Neural cell (in vitro differentiated cells): ENCODE measurements at regions not wholly inside any gene's neighbourhood (a gene's known extent, or its start where the extent isn't known, plus 50 kb on each side); places are given as distances from the start of the nearest gene placed in this dataset.

Experiments used
- H2AFZ ChIP-seq: fragments of 200-600, 300-800 bp; sonication (generic), shearing (Covaris generic); 2 replicates; pipeline ENCODE4 v1.6.0; 2014; ENCODE audit warnings: low read depth, mild to moderate bottlenecking, antibody characterized with exemption, low read length, moderate library complexity
- H3F3A ChIP-seq: fragments of 200-600 bp; shearing (Covaris generic); 2 replicates; pipeline ENCODE4 v1.6.1; 2016; ENCODE audit warnings: mild to moderate bottlenecking, moderate library complexity, mixed read lengths, antibody characterized with exemption, low read length; ENCODE audit not compliant: insufficient read depth, poor library complexity, severe bottlenecking
- H3K27ac ChIP-seq: fragments of 200-600, 300-800 bp; sonication (generic), shearing (Covaris generic); 2 replicates; pipeline ENCODE4 v1.5.1; 2014; ENCODE audit warnings: mild to moderate bottlenecking, low read length, moderate library complexity
- H3K27me3 ChIP-seq: fragments of 300-800, 200-600 bp; sonication (generic), shearing (Covaris generic); 2 replicates; pipeline ENCODE4 v1.6.0; 2014; ENCODE audit warnings: mild to moderate bottlenecking, low read depth, low read length, moderate library complexity; ENCODE audit not compliant: insufficient read depth
- H3K36me3 ChIP-seq: fragments of 300-800, 200-600 bp; sonication (generic), shearing (Covaris generic); 2 replicates; pipeline ENCODE4 v1.5.1; 2014; ENCODE audit warnings: mild to moderate bottlenecking, antibody characterized with exemption, low read length, moderate library complexity; ENCODE audit not compliant: insufficient read depth
- H3K4me2 ChIP-seq: fragments of 300-800, 200-600 bp; sonication (generic), shearing (Covaris generic); 2 replicates; pipeline ENCODE4 v1.6.0; 2014; ENCODE audit warnings: mild to moderate bottlenecking, low read length
- H3K4me3 ChIP-seq: fragments of 300-800, 200-600 bp; sonication (generic), shearing (Covaris generic); 2 replicates; pipeline ENCODE4 v1.5.1; 2014; ENCODE audit warnings: mild to moderate bottlenecking, low read length, moderate library complexity
- H3K79me2 ChIP-seq: fragments of 200-600 bp; shearing (Covaris generic); replicated peaks from 2 replicates; pipeline ENCODE4 v1.6.0; 2014; ENCODE audit warnings: mild to moderate bottlenecking, low read length, moderate library complexity; ENCODE audit not compliant: insufficient read depth
- H3K9ac ChIP-seq: fragments of 300-800, 200-600 bp; sonication (generic), shearing (Covaris generic); 2 replicates; pipeline ENCODE4 v1.6.1; 2016; ENCODE audit warnings: mild to moderate bottlenecking, low read length, mixed read lengths
- H3K9me2 ChIP-seq: fragments of 200-600 bp; shearing (Covaris generic); 2 replicates; pipeline ENCODE4 v1.6.1; 2016; ENCODE audit warnings: mild to moderate bottlenecking, low read length, mixed read lengths; ENCODE audit not compliant: insufficient read depth
- H3K9me3 ChIP-seq: fragments of 200-600, 300-800 bp; sonication (generic), shearing (Covaris generic); 2 replicates; pipeline ENCODE4 v1.6.1; 2016; ENCODE audit warnings: mild to moderate bottlenecking, mixed run types, low read length, moderate library complexity, mixed read lengths
- H4K20me1 ChIP-seq: fragments of 200-600 bp; shearing (Covaris generic); 2 replicates; pipeline ENCODE4 v1.6.1; 2016; ENCODE audit warnings: mild to moderate bottlenecking, mixed run types; ENCODE audit not compliant: insufficient read depth
- CTCF ChIP-seq: fragments of 450-650 bp; IDR thresholded peaks from 2 replicates; pipeline ENCODE4 v1.5.1; 2014; ENCODE audit warnings: antibody characterized with exemption, mild to moderate bottlenecking, moderate library complexity; ENCODE audit not compliant: poor library complexity, severe bottlenecking
- EP300 ChIP-seq: fragments of 450-650 bp; conservative IDR thresholded peaks from 2 replicates; pipeline ENCODE4 v1.6.1; 2014; ENCODE audit warnings: antibody characterized with exemption, mild to moderate bottlenecking, moderate library complexity; ENCODE audit not compliant: poor library complexity, severe bottlenecking
- EZH2 ChIP-seq: fragments of 200-600, 300-800 bp; shearing (Covaris generic), sonication (generic); IDR thresholded peaks from 2 replicates; pipeline ENCODE4 v1.6.1; 2014; ENCODE audit warnings: antibody characterized with exemption, low read length, borderline replicate concordance, mild to moderate bottlenecking; ENCODE audit not compliant: insufficient read depth, poor library complexity, severe bottlenecking
- MXI1 ChIP-seq: fragments of 450-650 bp; conservative IDR thresholded peaks from 2 replicates; pipeline ENCODE4 v1.6.1; 2014; ENCODE audit warnings: antibody characterized with exemption, mild to moderate bottlenecking; ENCODE audit not compliant: poor library complexity, severe bottlenecking
- POLR2AphosphoS5 ChIP-seq: IDR thresholded peaks from 2 replicates; pipeline ENCODE4 v1.6.1; 2012
- RAD21 ChIP-seq: fragments of 450-650 bp; conservative IDR thresholded peaks from 2 replicates; pipeline ENCODE4 v1.6.1; 2014; ENCODE audit warnings: antibody characterized with exemption, mild to moderate bottlenecking, moderate library complexity
- REST ChIP-seq: IDR thresholded peaks from 2 replicates; pipeline ENCODE4 v1.6.1; 2012; ENCODE audit warnings: borderline replicate concordance
- SMC3 ChIP-seq: fragments of 450-650 bp; conservative IDR thresholded peaks from 2 replicates; pipeline ENCODE4 v1.6.1; 2014; ENCODE audit warnings: antibody characterized with exemption, mild to moderate bottlenecking, moderate library complexity; ENCODE audit not compliant: poor library complexity
- TAF1 ChIP-seq: IDR thresholded peaks from 2 replicates; pipeline ENCODE4 v1.6.1; 2012; ENCODE audit warnings: low read depth

DNA sequence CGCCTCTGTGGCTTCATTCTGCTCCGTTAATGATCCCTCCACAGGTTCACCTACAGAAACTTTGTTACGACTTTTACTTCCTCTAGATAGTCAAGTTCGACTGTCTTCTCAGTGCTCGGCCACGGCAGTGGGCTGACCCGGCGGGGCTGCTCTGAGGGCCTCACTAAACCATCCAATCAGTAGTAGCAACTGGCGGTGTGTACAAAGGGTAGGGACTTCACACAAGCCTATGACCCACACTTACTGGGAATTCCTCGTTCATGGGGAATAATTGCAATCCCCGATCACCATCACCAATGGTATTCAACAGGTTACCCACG lies 1959.2 kb upstream of the DEFB115 start:
- Histone ChIP-seq H3K4me3 (no peak overlapping the region), H3K36me3 (no peaks in the 10 kb centered on the region), H3K4me2 (no peak overlapping the region), H3F3A (no peaks in the 10 kb centered on the region), H3K9me3 (peaks cover 15% of the 10 kb centered on the region), H3K27ac (no peak overlapping the region), H3K27me3 (no peaks in the 10 kb centered on the region), H3K9me2 (no peaks in the 10 kb centered on the region), H3K79me2 (no peaks in the 10 kb centered on the region), H2AFZ (no peak overlapping the region), H3K9ac (no peak overlapping the region), H4K20me1 (no peaks in the 10 kb centered on the region)
- TF ChIP-seq EP300 = no peak
- TF ChIP-seq TAF1 = no peak
- TF ChIP-seq CTCF = no peak
- TF ChIP-seq REST = no peak
- no peak for TF ChIP-seq POLR2AphosphoS5
- no peak for TF ChIP-seq MXI1
- TF ChIP-seq SMC3 = no peak
- no peak for TF ChIP-seq RAD21
- no peak for TF ChIP-seq EZH2

GRCh38 chr20:29298759-29299613 lies 1958.5 kb upstream of the DEFB115 start:
- Histone ChIP-seq H3K9me2 (no peaks in the 10 kb centered on the region), H3F3A (no peaks in the 10 kb centered on the region), H3K4me2 (no peak overlapping the region), H4K20me1 (no peaks in the 10 kb centered on the region), H3K36me3 (no peaks in the 10 kb centered on the region), H3K9ac (no peak overlapping the region), H3K4me3 (no peak overlapping the region), H3K27me3 (no peaks in the 10 kb centered on the region), H3K79me2 (no peaks in the 10 kb centered on the region), H3K27ac (no peak overlapping the region), H2AFZ (no peak overlapping the region), H3K9me3 (peaks cover 15% of the 10 kb centered on the region)
- TF ChIP-seq MXI1 = no peak
- no peak for TF ChIP-seq REST
- TF ChIP-seq RAD21 = no peak
- no peak for TF ChIP-seq SMC3
- no peak for TF ChIP-seq TAF1
- no peak for TF ChIP-seq POLR2AphosphoS5
- no peak for TF ChIP-seq CTCF
- TF ChIP-seq EP300 = no peak
- no peak for TF ChIP-seq EZH2
